ENCODE measurements at regions not wholly inside any gene's neighbourhood (a gene's known extent, or its start where the extent isn't known, plus 50 kb on each side); places are given as distances from the start of the nearest gene placed in this dataset.

GRCh38 chr5:142542078-142542477 is 143.8 kb downstream of the FGF1 start:
- no peak overlapping the region for H3K9ac ChIP-seq (ENCODE audit: low read depth in 1 of 2, low read length in 2 of 2)
- no peaks in the 10 kb centered on the region for H3K9me3 ChIP-seq (ENCODE audit: control insufficient read depth in 1 of 2, low read length in 2 of 2)
- no peak overlapping the region for H3K27ac ChIP-seq (ENCODE audit: low read depth, low read length)
- H3K36me3 ChIP-seq (ENCODE audit: control insufficient read depth in 1 of 2, insufficient read depth in 2 of 2, low read length in 2 of 2) = no peaks in the 10 kb centered on the region
- no peak overlapping the region for H3K4me3 ChIP-seq (ENCODE audit: low read depth in 1 of 2, low read length in 2 of 2)
- H3K27me3 ChIP-seq (ENCODE audit: control insufficient read depth in 1 of 2, insufficient read depth in 2 of 2, low read length in 2 of 2) = no peaks in the 10 kb centered on the region
- H3K4me1 ChIP-seq (ENCODE audit: control insufficient read depth in 1 of 2, insufficient read depth in 2 of 2, low read length in 2 of 2) = no peaks in the 10 kb centered on the region

- Histone ChIP-seq H3K4me1 (ENCODE audit: control insufficient read depth in 1 of 2, insufficient read depth in 2 of 2, low read length in 2 of 2) (no peaks in the 10 kb centered on the region), H3K27ac (ENCODE audit: low read depth, low read length) (no peak overlapping the region), H3K9ac (ENCODE audit: low read depth in 1 of 2, low read length in 2 of 2) (no peak overlapping the region), H3K9me3 (ENCODE audit: control insufficient read depth in 1 of 2, low read length in 2 of 2) (no peaks in the 10 kb centered on the region), H3K36me3 (ENCODE audit: control insufficient read depth in 1 of 2, insufficient read depth in 2 of 2, low read length in 2 of 2) (no peaks in the 10 kb centered on the region), H3K27me3 (ENCODE audit: control insufficient read depth in 1 of 2, insufficient read depth in 2 of 2, low read length in 2 of 2) (no peaks in the 10 kb centered on the region), H3K4me3 (ENCODE audit: low read depth in 1 of 2, low read length in 2 of 2) (no peak overlapping the region)
Measured at GRCh38 chr5:142540922-142541422, 144.9 kb downstream of the FGF1 start.

- H3K36me3 ChIP-seq (ENCODE audit: control insufficient read depth in 1 of 2, insufficient read depth in 2 of 2, low read length in 2 of 2) = no peaks in the 10 kb centered on the region
- H3K4me1 ChIP-seq (ENCODE audit: control insufficient read depth in 1 of 2, insufficient read depth in 2 of 2, low read length in 2 of 2) = no peaks in the 10 kb centered on the region
- H3K27me3 ChIP-seq (ENCODE audit: control insufficient read depth in 1 of 2, insufficient read depth in 2 of 2, low read length in 2 of 2) = no peaks in the 10 kb centered on the region
- H3K27ac ChIP-seq (ENCODE audit: low read depth, low read length) = no peak overlapping the region
- no peak overlapping the region for H3K9ac ChIP-seq (ENCODE audit: low read depth in 1 of 2, low read length in 2 of 2)
- no peak overlapping the region for H3K4me3 ChIP-seq (ENCODE audit: low read depth in 1 of 2, low read length in 2 of 2)
- H3K9me3 ChIP-seq (ENCODE audit: control insufficient read depth in 1 of 2, low read length in 2 of 2) = peaks cover 0 to 4% of the 10 kb centered on the region in 2 donors
Measured at GRCh38 chr5:142539154-142539740, 146.6 kb downstream of the FGF1 start.

- Histone ChIP-seq H3K9me3 (ENCODE audit: control insufficient read depth in 1 of 2, low read length in 2 of 2) (peaks cover 0 to 4% of the 10 kb centered on the region in 2 donors), H3K27me3 (ENCODE audit: control insufficient read depth in 1 of 2, insufficient read depth in 2 of 2, low read length in 2 of 2) (no peaks in the 10 kb centered on the region), H3K9ac (ENCODE audit: low read depth in 1 of 2, low read length in 2 of 2) (no peak overlapping the region), H3K4me3 (ENCODE audit: low read depth in 1 of 2, low read length in 2 of 2) (no peak overlapping the region), H3K4me1 (ENCODE audit: control insufficient read depth in 1 of 2, insufficient read depth in 2 of 2, low read length in 2 of 2) (no peaks in the 10 kb centered on the region), H3K27ac (ENCODE audit: low read depth, low read length) (no peak overlapping the region), H3K36me3 (ENCODE audit: control insufficient read depth in 1 of 2, insufficient read depth in 2 of 2, low read length in 2 of 2) (no peaks in the 10 kb centered on the region)
Measured at GRCh38 chr5:142537938-142538337, 148.0 kb downstream of the FGF1 start.

DNA sequence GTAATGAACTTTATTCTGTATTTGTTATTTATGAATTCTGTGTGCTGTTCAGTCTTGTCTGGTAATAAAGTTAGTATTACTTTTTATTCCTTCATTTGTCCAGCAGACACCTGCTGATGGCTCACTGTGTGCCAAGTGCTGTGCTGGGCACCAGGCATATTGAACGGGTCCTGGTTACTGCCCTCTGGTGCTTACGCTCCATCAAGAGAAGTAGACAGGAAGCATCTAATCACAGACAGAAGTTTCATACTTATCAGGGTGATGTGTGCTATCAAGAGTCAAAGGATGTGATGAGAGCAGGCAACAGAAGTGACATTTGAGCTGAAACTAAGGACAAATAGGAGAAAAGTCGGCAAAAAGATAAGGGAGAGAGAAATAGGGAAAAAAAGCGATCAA is 153.1 kb downstream of the FGF1 start:
- Histone ChIP-seq H3K4me1 (ENCODE audit: control insufficient read depth in 1 of 2, insufficient read depth in 2 of 2, low read length in 2 of 2) (peaks cover 5 to 8% of the 10 kb centered on the region in 2 donors), H3K27ac (ENCODE audit: low read depth, low read length) (no peak overlapping the region), H3K27me3 (ENCODE audit: control insufficient read depth in 1 of 2, insufficient read depth in 2 of 2, low read length in 2 of 2) (no peaks in the 10 kb centered on the region), H3K9me3 (ENCODE audit: control insufficient read depth in 1 of 2, low read length in 2 of 2) (peaks cover 0 to 4% of the 10 kb centered on the region in 2 donors), H3K4me3 (ENCODE audit: low read depth in 1 of 2, low read length in 2 of 2) (no peak overlapping the region), H3K36me3 (ENCODE audit: control insufficient read depth in 1 of 2, insufficient read depth in 2 of 2, low read length in 2 of 2) (no peaks in the 10 kb centered on the region), H3K9ac (ENCODE audit: low read depth in 1 of 2, low read length in 2 of 2) (no peak overlapping the region)

GRCh38 chr5:142531977-142532780 is 153.7 kb downstream of the FGF1 start:
- Histone ChIP-seq H3K9me3 (ENCODE audit: control insufficient read depth in 1 of 2, low read length in 2 of 2) (peaks cover 0 to 4% of the 10 kb centered on the region in 2 donors), H3K27me3 (ENCODE audit: control insufficient read depth in 1 of 2, insufficient read depth in 2 of 2, low read length in 2 of 2) (no peaks in the 10 kb centered on the region), H3K4me3 (ENCODE audit: low read depth in 1 of 2, low read length in 2 of 2) (no peak overlapping the region), H3K36me3 (ENCODE audit: control insufficient read depth in 1 of 2, insufficient read depth in 2 of 2, low read length in 2 of 2) (no peaks in the 10 kb centered on the region), H3K4me1 (ENCODE audit: control insufficient read depth in 1 of 2, insufficient read depth in 2 of 2, low read length in 2 of 2) (peaks cover 5 to 8% of the 10 kb centered on the region in 2 donors), H3K27ac (ENCODE audit: low read depth, low read length) (no peak overlapping the region), H3K9ac (ENCODE audit: low read depth in 1 of 2, low read length in 2 of 2) (no peak overlapping the region)

DNA sequence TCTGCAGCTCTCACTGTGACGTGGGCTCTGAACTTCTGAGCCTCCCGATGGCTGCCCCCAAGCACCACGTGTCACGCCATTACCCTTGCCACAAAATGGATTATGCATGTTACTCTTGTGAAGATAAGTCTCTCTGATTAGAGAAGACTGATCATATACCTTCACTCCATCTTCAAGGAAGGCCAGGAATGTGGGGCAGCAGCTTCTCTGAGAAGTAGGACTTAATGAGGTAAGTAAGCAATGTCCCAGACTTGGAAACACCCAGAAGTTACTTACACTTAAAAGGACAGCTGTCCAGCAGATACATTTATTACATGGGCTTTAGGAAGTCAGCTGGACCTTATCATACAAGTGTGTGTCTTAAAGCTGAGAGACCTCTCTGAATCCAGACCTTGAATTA is 155.0 kb downstream of the FGF1 start:
- peaks cover 5 to 8% of the 10 kb centered on the region in 2 donors for H3K4me1 ChIP-seq (ENCODE audit: control insufficient read depth in 1 of 2, insufficient read depth in 2 of 2, low read length in 2 of 2)
- H3K4me3 ChIP-seq (ENCODE audit: low read depth in 1 of 2, low read length in 2 of 2) = no peak overlapping the region
- no peaks in the 10 kb centered on the region for H3K36me3 ChIP-seq (ENCODE audit: control insufficient read depth in 1 of 2, insufficient read depth in 2 of 2, low read length in 2 of 2)
- peaks cover 0 to 4% of the 10 kb centered on the region in 2 donors for H3K9me3 ChIP-seq (ENCODE audit: control insufficient read depth in 1 of 2, low read length in 2 of 2)
- no peaks in the 10 kb centered on the region for H3K27me3 ChIP-seq (ENCODE audit: control insufficient read depth in 1 of 2, insufficient read depth in 2 of 2, low read length in 2 of 2)
- no peak overlapping the region for H3K27ac ChIP-seq (ENCODE audit: low read depth, low read length)
- H3K9ac ChIP-seq (ENCODE audit: low read depth in 1 of 2, low read length in 2 of 2) = no peak overlapping the region

DNA sequence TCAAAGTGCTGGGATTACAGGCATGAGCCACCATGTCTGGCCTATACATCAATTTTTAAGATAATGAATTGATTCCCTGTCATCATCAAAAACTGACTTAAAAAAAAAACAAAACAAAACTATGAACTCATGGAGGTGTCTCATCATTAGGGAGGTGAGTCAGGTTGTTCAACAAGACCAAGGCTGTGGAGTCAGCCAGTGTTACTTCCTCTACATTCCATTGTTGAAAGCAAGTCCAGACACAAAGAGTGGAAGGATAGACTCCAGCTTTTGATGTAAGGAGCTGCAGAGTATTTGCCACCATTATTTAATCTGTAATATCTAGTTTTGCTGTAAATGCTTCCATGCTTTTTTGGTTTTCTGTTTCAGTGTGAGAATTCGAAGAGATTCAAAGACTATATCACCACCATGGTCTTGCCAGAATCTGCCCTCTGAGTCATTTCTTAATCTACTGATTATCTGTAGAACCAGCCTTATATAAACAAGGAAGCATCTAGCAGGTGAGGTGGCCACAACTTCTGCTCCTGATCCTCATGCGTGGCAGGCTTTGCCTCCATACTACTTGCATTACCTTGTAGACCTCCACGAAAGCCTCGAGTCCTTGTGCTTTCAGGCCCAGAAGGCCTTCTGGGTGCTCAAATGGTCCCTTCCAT is 156.1 kb downstream of the FGF1 start:
- H3K27ac ChIP-seq (ENCODE audit: low read depth, low read length) = no peak overlapping the region
- no peaks in the 10 kb centered on the region for H3K36me3 ChIP-seq (ENCODE audit: control insufficient read depth in 1 of 2, insufficient read depth in 2 of 2, low read length in 2 of 2)

DNA sequence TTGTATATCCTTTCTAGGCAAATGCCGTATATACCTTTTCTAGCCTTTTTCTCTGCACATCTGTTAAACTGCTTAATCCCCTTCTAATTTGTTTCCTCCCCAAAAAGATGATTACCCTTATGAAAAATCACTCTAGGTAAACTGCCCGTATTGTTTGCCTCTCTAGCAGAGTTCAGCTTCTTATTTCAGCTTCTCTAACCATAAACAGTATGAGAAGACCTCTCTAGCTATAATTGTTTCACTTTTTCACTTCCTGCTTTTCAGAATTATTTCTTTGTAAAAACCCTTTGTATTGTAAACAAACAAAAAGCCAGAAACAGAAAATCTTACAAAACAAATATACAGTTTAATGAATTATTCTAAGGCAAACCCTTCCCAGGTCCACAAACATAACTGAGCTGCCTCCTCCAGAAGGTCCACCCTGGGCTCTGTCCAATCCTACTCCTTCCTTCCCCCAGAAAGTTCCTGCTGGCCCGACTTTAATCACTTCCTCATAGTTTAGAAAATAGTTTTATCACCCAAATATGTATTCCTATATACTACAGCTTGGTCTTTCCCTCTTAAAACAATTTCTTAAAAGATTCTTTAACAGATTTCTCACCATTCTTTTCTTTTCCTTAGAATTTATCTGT is 158.1 kb downstream of the FGF1 start:
- no peak overlapping the region for H3K4me3 ChIP-seq (ENCODE audit: low read depth in 1 of 2, low read length in 2 of 2)
- no peaks in the 10 kb centered on the region for H3K27me3 ChIP-seq (ENCODE audit: control insufficient read depth in 1 of 2, insufficient read depth in 2 of 2, low read length in 2 of 2)
- peaks cover 5 to 8% of the 10 kb centered on the region in 2 donors for H3K4me1 ChIP-seq (ENCODE audit: control insufficient read depth in 1 of 2, insufficient read depth in 2 of 2, low read length in 2 of 2)
- H3K27ac ChIP-seq (ENCODE audit: low read depth, low read length) = no peak overlapping the region
- H3K9ac ChIP-seq (ENCODE audit: low read depth in 1 of 2, low read length in 2 of 2) = no peak overlapping the region
- no peaks in the 10 kb centered on the region for H3K9me3 ChIP-seq (ENCODE audit: control insufficient read depth in 1 of 2, low read length in 2 of 2)
- no peaks in the 10 kb centered on the region for H3K36me3 ChIP-seq (ENCODE audit: control insufficient read depth in 1 of 2, insufficient read depth in 2 of 2, low read length in 2 of 2)

More for the DNA sequence above, 156.1 kb downstream of the FGF1 start:
- H3K4me3 ChIP-seq (ENCODE audit: low read depth in 1 of 2, low read length in 2 of 2) = no peak overlapping the region
- no peaks in the 10 kb centered on the region for H3K9me3 ChIP-seq (ENCODE audit: control insufficient read depth in 1 of 2, low read length in 2 of 2)
- no peaks in the 10 kb centered on the region for H3K27me3 ChIP-seq (ENCODE audit: control insufficient read depth in 1 of 2, insufficient read depth in 2 of 2, low read length in 2 of 2)
- no peak overlapping the region for H3K9ac ChIP-seq (ENCODE audit: low read depth in 1 of 2, low read length in 2 of 2)
- peaks cover 5 to 8% of the 10 kb centered on the region in 2 donors for H3K4me1 ChIP-seq (ENCODE audit: control insufficient read depth in 1 of 2, insufficient read depth in 2 of 2, low read length in 2 of 2)

- Histone ChIP-seq H3K27ac (ENCODE audit: low read depth, low read length) (no peak overlapping the region), H3K4me3 (ENCODE audit: low read depth in 1 of 2, low read length in 2 of 2) (no peak overlapping the region), H3K9me3 (ENCODE audit: control insufficient read depth in 1 of 2, low read length in 2 of 2) (no peaks in the 10 kb centered on the region), H3K27me3 (ENCODE audit: control insufficient read depth in 1 of 2, insufficient read depth in 2 of 2, low read length in 2 of 2) (no peaks in the 10 kb centered on the region), H3K4me1 (ENCODE audit: control insufficient read depth in 1 of 2, insufficient read depth in 2 of 2, low read length in 2 of 2) (peaks cover 5 to 8% of the 10 kb centered on the region in 2 donors), H3K36me3 (ENCODE audit: control insufficient read depth in 1 of 2, insufficient read depth in 2 of 2, low read length in 2 of 2) (no peaks in the 10 kb centered on the region), H3K9ac (ENCODE audit: low read depth in 1 of 2, low read length in 2 of 2) (no peak overlapping the region)
Measured at GRCh38 chr5:142527234-142527633, 158.7 kb downstream of the FGF1 start.

Data from duodenal mucosa (tissue), 2 donors.